ENCODE measurements at regions not wholly inside any gene's neighbourhood (a gene's known extent, or its start where the extent isn't known, plus 50 kb on each side); places are given as distances from the start of the nearest gene placed in this dataset.
"Not testable (repeated sequence)": the region's sequence is repeated elsewhere in the genome, so short reads cannot be mapped to it uniquely, and the experiment has no call there.

GRCh38 chr2:91519914-91520313, 2828.4 kb downstream of the RPIA start:
- TF ChIP-seq CTCF (IDR thresholded peaks at IDR 0.05; ENCODE audit: insufficient read depth, low read depth, low read length); EZH2 (IDR thresholded peaks at IDR 0.05; ENCODE audit: insufficient read depth, low read length): not testable (repeated sequence)
